Tibial nerve (tissue), 4 donors: ENCODE measurements at regions not wholly inside any gene's neighbourhood (a gene's known extent, or its start where the extent isn't known, plus 50 kb on each side); places are given as distances from the start of the nearest gene placed in this dataset.

Experiments
- CTCF ChIP-seq, 5 experiments: fragments of 200-600 bp in 3 of 5; fragments of 450-650 bp in 2 of 5; sonication (generic) in 3 of 5; IDR thresholded peaks; one replicate each; pipeline ENCODE4 v1.5.1; 2016 to 2019; ENCODE audit warnings: antibody characterized with exemption in 5 of 5, mild to moderate bottlenecking in 3 of 5, moderate library complexity in 2 of 5
- EP300 ChIP-seq, 2 donors: sonication (generic); formaldehyde crosslinking; IDR thresholded peaks; one replicate each; pipeline ENCODE4 v1.6.1; 2017; ENCODE audit warnings: antibody characterized with exemption in 2 of 2, mild to moderate bottlenecking in 1 of 2
- POLR2A ChIP-seq, 2 donors: fragments of 450-650 bp; IDR thresholded peaks; one replicate each; pipeline ENCODE4 v1.6.1; 2017; ENCODE audit warnings: antibody characterized with exemption in 2 of 2, mild to moderate bottlenecking in 2 of 2, moderate library complexity in 2 of 2

- TF ChIP-seq CTCF (IDR thresholded peaks at IDR 0.05) (no peak), POLR2A (IDR thresholded peaks at IDR 0.05) (no peak), EP300 (IDR thresholded peaks at IDR 0.05) (no peak)
Observed at GRCh38 chr21:28482657-28483056, 510.0 kb downstream of the LTN1 start.
